Cardiac septum (tissue), 1 donor: ENCODE measurements at regions not wholly inside any gene's neighbourhood (a gene's known extent, or its start where the extent isn't known, plus 50 kb on each side); places are given as distances from the start of the nearest gene placed in this dataset.
A peak's percentile ranks its signal among the peaks of the same experiment; 100 is the strongest.

Source experiments
- DNase-seq: peaks from one replicate; pipeline ENCODE4 v3.0.0-alpha.2; 2020; ENCODE audit warnings: low spot score
- intact Hi-C: fragments of 100-400 bp; cut with DNase I; formaldehyde crosslinking; loops from one replicate; pipeline ENCODE4 v1.14.0; 2022
- donor health status: DM: no; HTN: no; CAD: no.

GRCh38 chr20:61047515-61047914 is 204.5 kb upstream of the CDH4 start:
- no peak for DNase-seq
- intact Hi-C loops, result no loop called here

GRCh38 chr20:61048302-61048701 is 203.8 kb upstream of the CDH4 start:
- intact Hi-C loops, result no loop called here

GRCh38 chr20:61049684-61050083 is 202.4 kb upstream of the CDH4 start:
- intact Hi-C loops, result no loop called here

More at GRCh38 chr20:61048302-61048701, 203.8 kb upstream of the CDH4 start:
- DNase-seq, result no peak

GRCh38 chr20:61050336-61050890 is 201.6 kb upstream of the CDH4 start:
- intact Hi-C loops, result no loop called here

More at GRCh38 chr20:61049684-61050083, 202.4 kb upstream of the CDH4 start:
- DNase-seq, result no peak

GRCh38 chr20:61052195-61052750 is 199.8 kb upstream of the CDH4 start:
- intact Hi-C loops, result no loop called here

More at GRCh38 chr20:61050336-61050890, 201.6 kb upstream of the CDH4 start:
- no peak for DNase-seq

GRCh38 chr20:61052776-61053442 is 199.2 kb upstream of the CDH4 start:
- intact Hi-C loops, result no loop called here
- DNase-seq, result peak; percentile 27

More at GRCh38 chr20:61052195-61052750, 199.8 kb upstream of the CDH4 start:
- DNase-seq, result no peak

GRCh38 chr20:61053487-61053886 is 198.6 kb upstream of the CDH4 start:
- intact Hi-C loops, result no loop called here
- DNase-seq, result peak; percentile 29

GRCh38 chr20:61053889-61054288 is 198.2 kb upstream of the CDH4 start:
- intact Hi-C loops, result no loop called here
- no peak for DNase-seq

- peak; percentile 63 for DNase-seq
- intact Hi-C loops, result no loop called here
Observed at GRCh38 chr20:61054411-61054810, 197.7 kb upstream of the CDH4 start.

- intact Hi-C loops, result no loop called here
- DNase-seq, result peak; percentile 68
Observed at GRCh38 chr20:61055180-61056010, 196.7 kb upstream of the CDH4 start.

- DNase-seq, result peak; percentile 68
- intact Hi-C loops, result no loop called here
Observed at GRCh38 chr20:61056116-61056515, 195.9 kb upstream of the CDH4 start.

GRCh38 chr20:61056627-61057442 is 195.2 kb upstream of the CDH4 start:
- intact Hi-C loops, result no loop called here
- peak; percentile 53 for DNase-seq

- peak; percentile 31 for DNase-seq
- intact Hi-C loops, result no loop called here
Observed at GRCh38 chr20:61057443-61058121, 194.5 kb upstream of the CDH4 start.

GRCh38 chr20:61061981-61062380 is 190.1 kb upstream of the CDH4 start:
- intact Hi-C loops, result no loop called here
- DNase-seq, result no peak

GRCh38 chr20:61065853-61066252 is 186.2 kb upstream of the CDH4 start:
- DNase-seq, result no peak
- intact Hi-C loops, result no loop called here

- intact Hi-C loops, result no loop called here
- no peak for DNase-seq
Observed at GRCh38 chr20:61066526-61066925, 185.5 kb upstream of the CDH4 start.

- intact Hi-C loops, result no loop called here
- DNase-seq, result no peak
Observed at GRCh38 chr20:61067221-61067620, 184.8 kb upstream of the CDH4 start.

GRCh38 chr20:61072398-61072797 is 179.7 kb upstream of the CDH4 start:
- DNase-seq, result no peak
- intact Hi-C loops, result no loop called here

- intact Hi-C loops, result no loop called here
- DNase-seq, result no peak
Observed at GRCh38 chr20:61073376-61073775, 178.7 kb upstream of the CDH4 start.
